KBM-7 (cell line): ENCODE measurements at regions not wholly inside any gene's neighbourhood (a gene's known extent, or its start where the extent isn't known, plus 50 kb on each side); places are given as distances from the start of the nearest gene placed in this dataset.

Experiments used
- DNase-seq: peaks from one replicate; pipeline ENCODE4 v3.0.0-alpha.2; 2015
- in situ Hi-C: fragments of 300-500 bp; cut with MboI; formaldehyde crosslinking; loops from 2 replicates; pipeline ENCODE4 v1.14.3; 2020; ENCODE audit warnings: low sequenced_read_pairs, low pct_unique_long_range_greater_than_20kb, mixed read lengths

DNA sequence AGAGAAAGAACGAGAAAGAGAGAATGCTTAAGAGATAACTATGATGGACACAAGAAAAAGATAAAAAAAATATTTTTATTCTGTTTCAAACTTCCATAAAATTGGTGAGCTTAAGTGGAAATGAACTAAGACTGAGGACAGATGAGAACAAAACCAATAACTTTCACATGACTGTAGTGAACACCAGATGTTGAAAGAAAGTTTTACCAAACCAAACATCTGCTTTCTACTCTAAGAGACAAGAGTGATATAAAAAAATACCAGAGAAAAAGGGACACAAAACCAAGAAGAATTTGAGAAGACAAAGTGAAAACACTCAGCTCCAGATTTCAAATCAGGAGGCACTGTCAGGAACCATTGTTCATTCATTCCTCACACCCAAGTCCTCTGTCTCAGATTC lies 147.9 kb downstream of the IMPG2 start:
- DNase-seq = no peak
- in situ Hi-C loops = no loop called here

DNA sequence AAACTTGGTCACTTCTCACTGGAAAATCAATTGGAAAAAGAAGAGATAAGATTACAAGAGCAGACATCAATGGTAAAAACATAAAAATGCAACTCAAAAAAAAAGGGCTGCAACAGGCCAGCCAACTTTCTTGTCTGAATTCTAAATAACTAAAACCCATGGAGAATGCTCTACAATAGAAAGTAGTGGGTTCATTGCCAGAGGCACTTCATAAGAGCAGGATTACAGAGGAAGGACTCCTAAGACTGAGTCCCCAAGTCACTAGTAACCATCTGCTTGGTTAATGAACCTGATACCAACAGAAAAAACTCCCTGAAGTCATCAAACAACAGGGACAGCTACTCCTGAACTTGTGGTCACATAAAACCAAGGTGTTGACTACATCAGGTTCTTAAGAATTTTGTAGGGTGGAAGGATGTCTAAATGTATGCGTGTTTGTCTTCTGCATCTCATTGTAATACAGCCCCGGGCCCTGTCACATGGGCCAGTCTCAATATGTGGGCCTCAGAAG lies 148.6 kb downstream of the IMPG2 start:
- DNase-seq = no peak
- in situ Hi-C loops = no loop called here

DNA sequence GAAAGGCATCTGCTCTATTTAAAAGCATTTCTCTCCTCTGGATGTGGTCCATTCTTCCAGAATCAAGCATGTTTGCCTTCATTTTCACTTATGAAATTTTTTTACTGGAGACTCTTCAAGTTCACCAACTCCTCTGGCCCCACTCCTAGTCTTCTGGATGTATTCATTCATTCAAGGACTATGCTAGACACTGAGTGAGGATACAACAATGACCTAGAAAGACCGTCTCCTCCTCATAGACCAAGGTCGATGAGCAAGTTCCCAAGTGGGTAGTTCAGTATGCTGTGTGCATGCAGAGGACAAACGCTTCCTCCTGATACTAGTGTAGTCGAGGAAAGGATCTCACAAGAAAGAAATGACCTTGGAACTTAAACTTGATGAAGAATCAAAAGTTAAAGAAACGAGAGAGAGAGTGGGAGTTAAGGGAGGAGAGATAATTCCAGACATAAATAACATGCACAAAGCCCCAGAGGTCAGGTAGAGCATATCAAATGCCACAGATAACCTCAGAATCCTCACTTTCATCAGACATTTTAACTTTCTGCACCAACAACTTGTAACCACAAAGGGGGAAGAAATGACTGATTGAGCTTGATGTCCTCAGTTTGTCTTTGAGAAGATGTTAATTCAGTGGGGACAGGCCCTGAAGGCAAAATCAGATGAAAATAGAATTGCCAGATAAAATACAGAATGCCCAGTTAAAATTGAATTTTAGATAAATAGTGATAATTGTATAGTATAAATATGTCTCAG lies 149.4 kb downstream of the IMPG2 start:
- in situ Hi-C loops = no loop called here
- DNase-seq = no peak

DNA sequence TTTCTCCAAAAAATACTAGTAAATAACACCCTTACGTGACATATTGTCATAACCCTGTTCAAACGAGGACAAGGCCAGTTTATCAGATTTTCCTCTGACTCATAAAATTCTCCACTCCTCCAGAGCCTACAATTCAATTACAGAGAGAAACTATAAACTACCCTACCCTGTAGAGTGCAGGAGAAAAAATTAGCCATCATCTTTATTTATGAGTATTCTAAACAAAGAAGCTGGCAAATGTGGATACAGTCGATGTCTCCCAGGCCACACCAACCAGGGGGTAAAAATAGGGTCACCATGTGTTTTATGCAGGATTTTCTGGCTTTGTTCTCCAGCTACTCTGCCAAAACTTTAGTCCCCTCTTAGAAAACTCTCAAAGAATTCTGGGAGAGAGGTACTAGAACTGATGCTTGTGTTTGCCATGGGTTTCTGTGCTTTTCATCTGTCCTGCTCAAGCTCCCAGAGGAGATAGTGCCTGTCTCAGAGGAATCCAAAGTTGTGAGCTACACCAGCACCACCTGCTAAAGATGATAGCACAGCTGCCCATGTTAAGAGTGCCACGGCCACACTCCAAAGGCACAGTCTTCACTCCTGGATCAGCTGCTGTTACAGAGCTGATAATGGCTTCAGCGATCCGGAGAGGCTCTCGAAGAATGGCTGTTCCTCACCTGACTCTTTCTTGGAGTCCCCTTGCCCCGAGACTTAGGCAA lies 150.2 kb downstream of the IMPG2 start:
- DNase-seq = no peak
- in situ Hi-C loops = no loop called here

DNA sequence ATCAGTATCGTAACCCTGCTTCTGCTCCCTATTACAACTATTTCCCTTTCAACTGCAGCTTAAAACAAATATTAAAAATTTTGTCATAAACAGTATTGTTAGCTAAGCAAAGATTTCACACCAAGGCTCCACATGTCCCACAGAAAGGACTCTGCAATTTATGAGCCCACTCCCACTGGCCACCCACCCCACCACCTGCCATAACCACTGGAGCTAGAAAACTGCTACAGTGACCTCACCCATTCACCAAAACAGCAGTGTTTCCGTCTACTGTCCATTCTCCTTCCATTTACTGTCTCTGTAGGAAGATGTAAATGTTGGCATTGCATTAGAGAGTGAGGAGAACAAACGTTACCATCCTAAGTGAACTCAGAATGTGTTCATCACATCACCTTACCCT lies 150.9 kb downstream of the IMPG2 start:
- in situ Hi-C loops = no loop called here
- DNase-seq = no peak

DNA sequence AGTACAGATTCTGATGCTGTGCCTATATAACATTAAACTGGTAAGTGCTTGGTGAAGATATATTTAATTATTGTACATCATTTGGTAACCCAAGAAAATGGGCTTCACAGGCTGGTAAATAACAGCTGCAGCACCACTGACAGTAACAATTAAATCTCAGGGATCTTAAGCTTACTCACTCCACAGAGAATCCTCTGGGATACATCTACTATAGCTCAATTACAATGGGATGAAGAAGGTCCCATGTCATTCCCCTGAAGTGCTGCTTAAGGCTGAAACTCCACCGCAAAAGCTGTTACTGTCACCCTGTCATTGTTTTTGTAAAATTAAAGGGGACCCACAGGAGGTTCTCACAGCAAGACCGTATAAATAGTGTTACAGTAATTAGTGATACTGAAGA lies 153.0 kb downstream of the IMPG2 start:
- no peak for DNase-seq
- in situ Hi-C loops = no loop called here

DNA sequence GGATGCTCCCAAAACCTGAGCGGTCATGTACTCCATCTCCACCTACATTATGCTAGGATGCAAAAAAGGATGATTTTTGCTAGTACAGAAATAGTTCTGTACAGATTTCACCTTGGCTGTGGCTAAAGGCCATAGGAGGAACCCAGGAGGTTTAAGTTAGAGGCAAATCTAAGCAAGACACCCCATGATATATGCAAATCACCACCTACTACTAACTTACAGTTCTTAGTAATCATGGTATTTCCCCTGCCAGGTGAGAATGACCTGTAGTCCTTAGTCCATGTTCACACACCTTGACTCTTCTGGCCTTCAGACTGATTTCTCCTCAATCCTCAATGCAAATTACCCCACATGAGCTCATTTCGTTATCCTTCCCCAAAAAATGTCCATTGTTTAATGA lies 154.2 kb downstream of the IMPG2 start:
- in situ Hi-C loops = no loop called here
- no peak for DNase-seq

DNA sequence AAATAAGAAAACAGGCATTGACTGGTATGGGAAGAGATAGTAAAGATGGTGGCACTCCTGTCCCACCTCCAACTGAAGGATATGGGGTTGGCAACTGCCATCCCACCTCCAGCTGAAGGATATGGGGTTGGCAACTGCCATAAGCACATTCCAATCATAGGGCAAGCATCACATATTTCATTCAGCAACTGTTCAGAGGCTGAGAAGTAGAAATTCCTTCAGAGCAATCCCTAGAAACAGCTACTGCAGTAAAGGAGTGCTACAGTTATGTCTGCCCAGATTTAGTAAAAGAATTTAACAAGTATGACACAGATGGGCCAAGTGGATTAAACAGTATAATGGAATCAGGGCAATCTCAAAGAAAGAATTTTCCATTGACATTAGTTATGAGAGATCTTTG lies 156.8 kb downstream of the IMPG2 start:
- DNase-seq = no peak
- in situ Hi-C loops = no loop called here

DNA sequence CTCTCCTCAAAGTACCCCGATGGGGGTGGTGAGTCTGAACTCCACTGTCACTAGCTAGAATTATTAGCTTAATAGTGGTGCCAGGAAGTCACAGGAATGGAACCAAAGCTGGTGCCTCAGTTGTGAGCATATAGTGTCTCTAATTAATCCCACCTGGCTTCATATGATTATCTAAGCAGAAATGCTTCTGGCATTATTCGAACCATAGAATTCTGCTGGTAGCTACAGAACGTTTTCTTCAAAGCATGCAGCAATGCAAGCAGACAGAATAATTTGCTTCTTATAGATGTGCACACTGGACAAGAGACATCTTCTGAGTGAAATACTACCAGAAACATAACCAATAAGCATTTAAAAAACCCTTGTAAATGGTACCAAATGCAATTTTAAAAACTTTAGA lies 160.9 kb downstream of the IMPG2 start:
- DNase-seq = no peak
- in situ Hi-C loops = no loop called here

DNA sequence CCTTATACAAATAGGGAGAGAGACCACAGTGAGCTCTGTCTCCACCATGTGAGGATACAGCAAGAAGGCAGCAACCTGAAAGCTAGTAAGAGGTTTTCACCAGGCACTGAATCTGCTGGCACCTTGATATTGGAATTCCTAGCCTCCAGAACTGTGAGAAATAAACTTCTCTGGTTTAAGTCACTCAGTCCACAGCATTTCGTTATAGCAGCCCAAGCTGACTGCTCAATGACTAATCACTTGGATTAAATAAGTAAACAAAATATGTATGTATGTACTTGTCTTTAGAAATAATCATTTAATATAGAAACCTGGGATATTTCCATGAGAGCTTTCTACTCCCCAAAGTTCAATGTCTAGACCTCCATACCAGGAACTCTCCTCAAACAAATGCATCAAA lies 162.0 kb downstream of the IMPG2 start:
- no peak for DNase-seq
- in situ Hi-C loops = no loop called here

DNA sequence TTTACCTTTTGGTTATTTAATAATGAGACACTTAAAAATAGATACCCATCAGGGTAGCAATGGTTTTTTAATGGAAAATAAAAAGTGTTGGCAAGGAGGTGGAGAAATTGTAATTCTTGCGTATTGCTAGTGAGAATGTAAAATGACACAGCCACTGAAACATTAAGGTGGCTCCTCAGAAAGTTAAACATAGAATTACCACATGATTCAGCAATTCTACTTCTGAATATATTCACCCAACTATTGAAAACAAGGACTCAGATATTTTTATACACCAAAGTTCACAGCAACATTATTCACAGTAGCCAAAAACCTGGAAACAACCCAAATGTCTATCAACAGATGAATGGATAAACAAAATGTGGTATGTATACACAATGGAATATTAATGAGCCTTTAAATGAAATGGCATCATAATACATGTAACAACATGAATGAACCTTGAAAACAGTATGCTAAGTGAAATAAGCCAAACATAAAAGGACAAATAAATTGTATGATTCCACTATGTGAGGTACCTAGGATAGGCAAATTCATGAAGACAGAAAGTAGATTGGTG lies 163.5 kb downstream of the IMPG2 start:
- DNase-seq = no peak
- in situ Hi-C loops = no loop called here

DNA sequence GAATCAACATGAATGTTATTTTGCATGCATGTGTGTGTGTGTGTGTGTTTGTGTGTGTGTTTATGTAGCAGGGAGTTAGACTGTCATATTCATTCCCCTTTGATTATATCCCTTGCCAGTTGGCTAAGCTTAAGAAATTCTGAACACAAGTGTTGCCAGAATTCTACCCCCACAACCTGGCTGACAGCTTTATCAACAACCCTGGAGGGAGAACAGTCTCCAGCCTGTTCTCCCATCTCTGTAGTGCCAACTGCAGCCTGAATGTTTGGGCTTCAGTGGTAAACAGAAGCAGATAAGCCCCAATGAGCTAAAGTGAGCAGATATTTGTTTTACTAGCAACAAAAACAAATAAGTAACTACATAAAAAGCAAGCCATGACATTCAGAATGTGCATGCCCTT lies 162.6 kb upstream of the ABI3BP start:
- no peak for DNase-seq
- in situ Hi-C loops = no loop called here

DNA sequence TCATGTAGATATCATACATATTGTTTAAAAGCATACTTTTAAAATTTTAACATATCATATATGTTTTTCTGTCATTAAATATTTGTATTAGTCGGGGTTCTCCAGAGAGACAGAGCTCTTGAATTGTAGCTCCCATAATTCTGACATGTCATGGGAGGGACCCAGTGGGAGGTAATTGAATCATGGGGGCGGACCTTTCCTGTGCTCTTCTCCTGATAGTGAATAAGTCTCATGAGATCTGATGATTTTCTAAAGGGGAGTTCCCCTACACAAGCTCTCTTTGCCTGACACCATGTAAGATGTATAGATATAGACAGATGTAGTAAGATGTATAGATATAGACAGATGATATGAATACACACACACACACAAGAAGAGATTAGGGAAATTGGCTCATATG lies 161.2 kb upstream of the ABI3BP start:
- DNase-seq = no peak
- in situ Hi-C loops = no loop called here

DNA sequence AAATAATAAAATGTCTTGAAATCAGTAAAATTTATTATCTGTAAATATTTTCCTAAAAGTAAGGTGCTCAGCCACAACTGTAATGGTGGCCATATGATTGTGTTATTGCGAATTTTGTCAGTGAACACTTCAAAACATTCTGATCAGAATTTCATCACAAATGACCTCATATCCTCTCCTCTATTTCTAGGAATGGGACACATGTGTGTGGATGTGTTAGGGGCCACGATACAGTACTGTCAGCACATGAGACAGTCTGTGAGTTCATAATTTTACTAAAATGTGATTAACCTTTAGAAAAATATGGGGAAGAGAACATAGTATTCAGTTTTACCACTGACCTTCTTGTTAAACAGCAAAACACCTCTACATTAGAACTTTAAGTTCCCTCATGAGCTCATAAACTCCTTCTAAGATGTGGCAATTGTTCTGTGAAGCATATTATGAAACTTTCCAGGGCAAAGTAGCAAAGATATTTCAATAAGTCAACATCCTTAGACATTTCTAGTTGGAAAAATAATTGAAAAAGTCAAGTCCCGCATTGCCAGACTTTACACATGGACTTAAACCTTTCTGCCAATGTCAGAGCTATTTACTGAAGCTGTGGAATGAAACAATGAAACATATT lies 158.2 kb upstream of the ABI3BP start:
- DNase-seq = no peak
- in situ Hi-C loops = no loop called here

DNA sequence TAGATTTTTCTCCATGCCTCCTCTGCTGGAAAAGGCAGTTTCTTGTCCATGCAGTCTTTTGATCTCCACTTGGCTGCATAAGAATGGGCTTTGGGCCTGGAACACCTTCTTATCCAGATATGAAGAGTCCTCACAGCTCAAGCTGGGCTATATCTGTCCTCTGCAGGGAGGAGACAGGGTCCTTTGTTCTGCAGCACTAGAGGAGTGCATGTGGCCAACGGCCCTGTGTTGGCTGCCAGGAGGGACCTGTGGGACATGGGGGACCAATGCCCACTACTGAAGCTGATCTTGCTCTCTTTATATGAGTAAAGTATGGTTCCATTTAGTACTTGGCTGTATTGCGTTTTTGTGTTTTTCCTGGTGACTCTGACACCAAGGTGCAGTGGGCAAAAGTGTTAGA lies 157.3 kb upstream of the ABI3BP start:
- in situ Hi-C loops = no loop called here
- no peak for DNase-seq

DNA sequence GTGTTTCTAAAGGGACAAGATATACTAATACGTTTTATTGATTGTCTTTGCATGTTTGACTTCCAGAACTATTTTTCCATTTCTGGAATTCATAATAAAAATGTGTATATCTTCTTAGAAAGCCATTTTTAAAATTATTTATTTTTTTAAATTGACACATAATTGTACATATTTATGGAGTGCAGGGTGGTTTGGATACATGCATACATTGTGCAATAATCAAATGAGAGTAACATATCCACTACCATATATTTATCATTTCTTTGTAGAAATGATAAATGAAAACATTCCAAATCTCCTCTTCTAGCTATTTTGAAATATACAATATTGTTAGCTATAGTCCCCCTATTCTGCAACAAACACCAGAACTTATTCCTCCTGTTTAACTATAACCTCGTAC lies 156.5 kb upstream of the ABI3BP start:
- no peak for DNase-seq
- in situ Hi-C loops = no loop called here

DNA sequence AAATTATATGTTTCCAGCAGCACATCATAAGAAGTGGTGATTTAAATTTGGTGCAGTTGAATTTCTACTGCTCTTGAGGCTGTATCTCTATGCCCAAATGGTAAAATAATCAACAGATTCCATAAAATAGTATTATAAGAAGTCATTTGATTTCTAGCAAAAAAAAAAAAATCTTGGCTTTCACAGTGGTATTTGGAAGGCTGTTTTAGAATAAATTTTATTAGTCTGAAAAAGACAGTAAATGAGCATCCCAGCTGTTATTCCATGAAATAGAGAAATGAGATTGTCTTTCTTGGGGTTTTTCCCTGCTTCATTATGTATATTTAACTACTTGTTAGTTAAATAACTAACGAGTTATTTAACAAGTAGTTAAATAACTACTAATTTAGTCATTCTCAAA lies 156.0 kb upstream of the ABI3BP start:
- in situ Hi-C loops = no loop called here

DNA sequence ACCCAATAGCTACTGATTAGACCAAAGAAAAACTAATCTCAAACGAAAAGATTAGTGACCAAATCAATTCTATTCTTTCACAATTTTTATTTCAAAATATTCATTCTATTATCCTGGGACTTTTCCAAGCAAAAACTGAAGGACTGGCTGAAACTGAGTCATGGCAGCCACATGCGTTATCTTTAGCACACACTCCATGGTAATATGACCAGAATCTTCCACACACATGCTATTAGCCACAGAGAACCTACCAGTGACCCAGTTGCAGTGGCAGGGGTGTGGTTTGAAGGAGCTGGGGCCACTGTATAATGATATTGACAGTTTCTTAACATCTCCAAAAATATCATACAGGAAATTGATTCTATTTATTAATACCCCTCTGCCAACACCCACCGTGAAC lies 154.8 kb upstream of the ABI3BP start:
- in situ Hi-C loops = no loop called here

More for the DNA sequence above, 156.0 kb upstream of the ABI3BP start:
- DNase-seq = no peak

DNA sequence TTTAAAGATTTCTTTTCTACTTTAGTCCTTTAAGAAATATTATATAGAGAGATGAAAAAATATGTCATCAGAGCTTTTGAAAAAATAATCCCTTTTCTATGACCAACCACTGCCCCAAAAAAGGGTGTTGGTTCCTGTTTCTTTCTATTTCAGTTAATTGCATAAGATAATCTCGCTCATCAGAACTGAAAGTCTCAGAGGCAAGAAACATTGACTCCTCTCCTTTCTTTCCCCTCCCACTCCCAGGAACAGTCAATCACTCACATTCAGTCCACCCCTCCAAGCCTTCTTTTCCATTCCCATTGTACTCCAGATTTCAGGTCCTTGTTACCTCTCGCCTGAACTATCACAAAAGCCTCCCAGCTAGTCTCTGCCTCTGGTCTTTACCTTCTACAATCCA lies 153.7 kb upstream of the ABI3BP start:
- in situ Hi-C loops = no loop called here
- no peak for DNase-seq

More for the DNA sequence above, 154.8 kb upstream of the ABI3BP start:
- no peak for DNase-seq

DNA sequence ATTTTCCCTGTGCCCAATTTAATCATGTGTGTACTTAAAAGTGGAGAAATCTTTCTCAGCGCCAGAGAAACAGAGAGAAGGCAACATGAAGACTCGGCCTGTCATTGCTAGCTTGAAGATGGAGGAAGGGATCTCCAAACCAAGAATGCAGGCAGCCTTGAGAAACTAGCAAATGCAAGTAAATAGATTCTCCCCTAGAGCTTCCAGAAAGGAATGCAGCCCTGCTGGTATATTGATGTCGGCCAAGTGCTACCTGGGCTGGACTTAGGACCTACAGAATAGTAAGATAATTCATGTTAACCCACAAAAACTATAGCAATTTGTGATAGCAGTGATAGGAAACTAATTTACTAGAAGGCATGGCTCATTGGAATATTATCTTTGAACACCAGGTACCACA lies 150.9 kb upstream of the ABI3BP start:
- DNase-seq = no peak
- in situ Hi-C loops = no loop called here
